PC-9 (cell line): ENCODE measurements at regions not wholly inside any gene's neighbourhood (a gene's known extent, or its start where the extent isn't known, plus 50 kb on each side); places are given as distances from the start of the nearest gene placed in this dataset.

Experiments
- CTCF ChIP-seq: fragments of 200-600 bp; sonication (generic); conservative IDR thresholded peaks from 2 replicates; pipeline ENCODE4 v1.6.1; 2017; ENCODE audit warnings: mixed run types, antibody characterized with exemption, mild to moderate bottlenecking, moderate library complexity
- EZH2 ChIP-seq: fragments of 200-600 bp; sonication (generic); IDR thresholded peaks from 2 replicates; pipeline ENCODE4 v1.8.0; 2017; ENCODE audit warnings: antibody characterized with exemption, low read depth

- TF ChIP-seq CTCF (no peak), EZH2 (no peak)
Measured at GRCh38 chr6:44625996-44626395, 238.5 kb downstream of the CDC5L start.
